HG03039 (cell line): ENCODE measurements at regions not wholly inside any gene's neighbourhood (a gene's known extent, or its start where the extent isn't known, plus 50 kb on each side); places are given as distances from the start of the nearest gene placed in this dataset.
"Not testable (repeated sequence)": the region's sequence is repeated elsewhere in the genome, so short reads cannot be mapped to it uniquely, and the experiment has no call there.

Experiments used
- ATAC-seq: cut with Tn5 transposase; IDR thresholded peaks from one replicate; pipeline ENCODE4 v1.9.1; 2021; ENCODE audit warnings: mild to moderate bottlenecking, moderate library complexity; ENCODE audit not compliant: unreplicated experiment

GRCh38 chr2:131636704-131637308 is 109.1 kb downstream of the CCDC74A start:
- not testable (repeated sequence) for ATAC-seq

- not testable (repeated sequence) for ATAC-seq
Observed at GRCh38 chr2:131639001-131639620, 111.4 kb downstream of the CCDC74A start.

- no peak for ATAC-seq
Observed at GRCh38 chr2:131641414-131642206, 113.9 kb downstream of the CCDC74A start.

GRCh38 chr2:131643180-131643579 is 115.5 kb downstream of the CCDC74A start:
- not testable (repeated sequence) for ATAC-seq

GRCh38 chr2:131645177-131645765 is 117.6 kb downstream of the CCDC74A start:
- ATAC-seq, result no peak

- ATAC-seq, result not testable (repeated sequence)
Observed at GRCh38 chr2:131646220-131646619, 118.5 kb downstream of the CCDC74A start.

GRCh38 chr2:131646669-131647297 is 119.1 kb downstream of the CCDC74A start:
- no peak for ATAC-seq

GRCh38 chr2:131648565-131648964 is 120.9 kb downstream of the CCDC74A start:
- ATAC-seq, result not testable (repeated sequence)

GRCh38 chr2:131652246-131652645 is 124.6 kb downstream of the CCDC74A start:
- not testable (repeated sequence) for ATAC-seq

- not testable (repeated sequence) for ATAC-seq
Observed at GRCh38 chr2:131654107-131654506, 126.4 kb downstream of the CCDC74A start.

- no peak for ATAC-seq
Observed at GRCh38 chr2:131656816-131657633, 129.3 kb downstream of the CCDC74A start.

GRCh38 chr2:131657895-131658768 is 130.4 kb downstream of the CCDC74A start:
- no peak for ATAC-seq

GRCh38 chr2:131658769-131659131 is 131.1 kb downstream of the CCDC74A start:
- ATAC-seq, result no peak

GRCh38 chr2:131659168-131659572 is 131.5 kb downstream of the CCDC74A start:
- ATAC-seq, result no peak

- ATAC-seq, result not testable (repeated sequence)
Observed at GRCh38 chr2:131661101-131661782, 133.6 kb downstream of the CCDC74A start.

- ATAC-seq, result not testable (repeated sequence)
Observed at GRCh38 chr2:131661884-131662535, 134.3 kb downstream of the CCDC74A start.

- ATAC-seq, result not testable (repeated sequence)
Observed at GRCh38 chr2:131663501-131663900, 135.8 kb downstream of the CCDC74A start.

GRCh38 chr2:131665716-131666115 is 138.0 kb downstream of the CCDC74A start:
- ATAC-seq, result not testable (repeated sequence)
